ENCODE measurements at regions not wholly inside any gene's neighbourhood (a gene's known extent, or its start where the extent isn't known, plus 50 kb on each side); places are given as distances from the start of the nearest gene placed in this dataset.

DNA sequence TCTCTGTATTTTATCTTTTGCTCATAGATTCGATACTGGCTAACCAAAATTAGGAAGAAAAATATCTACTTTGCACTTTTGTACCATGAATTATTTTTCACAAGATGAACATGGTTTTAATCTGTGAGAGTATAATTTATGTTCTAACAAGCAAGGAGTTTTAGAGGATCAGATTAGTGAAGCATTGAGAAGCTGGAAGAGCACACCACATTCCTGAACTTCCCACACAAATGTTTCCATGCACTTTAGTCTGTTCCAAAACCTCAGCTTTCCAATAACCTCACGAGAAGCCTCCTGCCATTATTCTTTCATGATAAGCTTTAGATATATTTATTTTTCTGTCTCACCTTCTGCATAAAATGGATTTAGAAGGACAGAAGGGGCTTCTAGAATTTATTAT is 98.7 kb upstream of the MPDZ start (continued):
- TF ChIP-seq CTCF (conservative IDR thresholded peaks at IDR 0.05; ENCODE audit: low read depth in 2 of 2), result no peak
- TF ChIP-seq CREB1 (CRISPR knock-in tag; IDR thresholded peaks at IDR 0.05; ENCODE audit: low read depth), result no peak
- TF ChIP-seq ZNF331 (CRISPR knock-in tag; IDR thresholded peaks at IDR 0.05; ENCODE audit: low read depth), result no peak
- TF ChIP-seq, protein P1, sequence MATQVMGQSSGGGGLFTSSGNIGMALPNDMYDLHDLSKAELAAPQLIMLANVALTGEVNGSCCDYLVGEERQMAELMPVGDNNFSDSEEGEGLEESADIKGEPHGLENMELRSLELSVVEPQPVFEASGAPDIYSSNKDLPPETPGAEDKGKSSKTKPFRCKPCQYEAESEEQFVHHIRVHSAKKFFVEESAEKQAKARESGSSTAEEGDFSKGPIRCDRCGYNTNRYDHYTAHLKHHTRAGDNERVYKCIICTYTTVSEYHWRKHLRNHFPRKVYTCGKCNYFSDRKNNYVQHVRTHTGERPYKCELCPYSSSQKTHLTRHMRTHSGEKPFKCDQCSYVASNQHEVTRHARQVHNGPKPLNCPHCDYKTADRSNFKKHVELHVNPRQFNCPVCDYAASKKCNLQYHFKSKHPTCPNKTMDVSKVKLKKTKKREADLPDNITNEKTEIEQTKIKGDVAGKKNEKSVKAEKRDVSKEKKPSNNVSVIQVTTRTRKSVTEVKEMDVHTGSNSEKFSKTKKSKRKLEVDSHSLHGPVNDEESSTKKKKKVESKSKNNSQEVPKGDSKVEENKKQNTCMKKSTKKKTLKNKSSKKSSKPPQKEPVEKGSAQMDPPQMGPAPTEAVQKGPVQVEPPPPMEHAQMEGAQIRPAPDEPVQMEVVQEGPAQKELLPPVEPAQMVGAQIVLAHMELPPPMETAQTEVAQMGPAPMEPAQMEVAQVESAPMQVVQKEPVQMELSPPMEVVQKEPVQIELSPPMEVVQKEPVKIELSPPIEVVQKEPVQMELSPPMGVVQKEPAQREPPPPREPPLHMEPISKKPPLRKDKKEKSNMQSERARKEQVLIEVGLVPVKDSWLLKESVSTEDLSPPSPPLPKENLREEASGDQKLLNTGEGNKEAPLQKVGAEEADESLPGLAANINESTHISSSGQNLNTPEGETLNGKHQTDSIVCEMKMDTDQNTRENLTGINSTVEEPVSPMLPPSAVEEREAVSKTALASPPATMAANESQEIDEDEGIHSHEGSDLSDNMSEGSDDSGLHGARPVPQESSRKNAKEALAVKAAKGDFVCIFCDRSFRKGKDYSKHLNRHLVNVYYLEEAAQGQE (IDR thresholded peaks at IDR 0.05; ENCODE audit: unreplicated experiment), result no peak
- TF ChIP-seq NANOG (IDR thresholded peaks at IDR 0.05; ENCODE audit: borderline replicate concordance), result no peak
- no peak for TF ChIP-seq EZH2 (IDR thresholded peaks at IDR 0.05; ENCODE audit: low read depth, unreplicated experiment)

DNA sequence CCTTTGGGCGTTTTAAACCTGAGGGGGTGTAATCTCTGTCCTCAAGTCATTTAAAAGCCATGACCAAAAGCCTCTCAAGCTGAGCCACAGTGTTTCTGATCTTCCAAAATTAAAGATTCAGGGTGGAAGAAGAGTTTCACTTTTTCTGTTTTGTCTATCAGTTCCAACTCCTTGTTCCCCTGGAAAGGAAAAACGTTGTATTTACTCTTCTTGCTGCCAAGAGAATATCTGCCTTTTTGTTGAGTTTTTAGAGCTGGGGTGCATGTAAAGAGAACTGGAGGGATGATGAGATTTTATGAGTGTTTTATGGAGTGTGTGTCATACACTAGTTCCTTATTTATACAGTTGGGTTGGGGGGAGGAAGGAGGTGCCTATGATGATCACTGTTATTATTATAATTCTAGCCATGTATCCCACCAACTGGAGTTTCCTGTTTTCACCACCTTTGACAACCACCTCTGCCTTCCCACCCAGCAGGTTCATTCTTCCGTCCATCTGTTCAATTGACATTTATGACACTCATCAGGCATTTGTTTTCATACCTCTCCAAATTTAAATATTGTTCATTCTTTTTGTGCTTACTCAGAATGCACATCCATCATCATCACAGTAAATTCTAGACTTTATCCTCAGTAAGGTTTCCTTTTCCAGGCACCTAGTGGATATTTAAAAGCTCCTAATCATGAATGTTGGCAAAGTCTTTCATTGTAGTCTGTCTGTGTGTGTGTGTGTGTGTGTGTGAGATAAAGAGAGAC is 97.9 kb upstream of the MPDZ start:
- Histone ChIP-seq H3K4me1 (ENCODE audit: insufficient read depth) (no peaks in the 10 kb centered on the region), H3K27me3 (ENCODE audit: insufficient read depth) (no peaks in the 10 kb centered on the region), H2AFZ (no peak overlapping the region), H3K27ac (ENCODE audit: low read depth) (no peak overlapping the region), H4K20me1 (replicated peaks; ENCODE audit: insufficient read depth) (no peaks in the 10 kb centered on the region), H3K36me3 (ENCODE audit: insufficient read depth) (no peaks in the 10 kb centered on the region), H3K79me2 (replicated peaks; ENCODE audit: insufficient read depth) (no peaks in the 10 kb centered on the region), H3F3A (replicated peaks; ENCODE audit: low read depth) (no peaks in the 10 kb centered on the region), H3K9me2 (ENCODE audit: insufficient read depth) (peaks cover 4% of the 10 kb centered on the region; the same call in 1 of the 2 replicates), H3K4me2 (no peak overlapping the region), H3K4me3 (no peak overlapping the region)
- Mint-ChIP-seq H3K27me3 (ENCODE audit: insufficient read depth, low read depth, poor library complexity) (no peaks in the 10 kb centered on the region), H3K9me3 (no peaks in the 10 kb centered on the region), H3K27ac (no peak overlapping the region), H3K4me1 (no peaks in the 10 kb centered on the region), H3K36me3 (ENCODE audit: low read depth) (no peaks in the 10 kb centered on the region), H3K4me3 (no peak overlapping the region)
- no peak for DNase-seq (ENCODE audit: low spot score)
- ATAC-seq, result no peak
- no peak for TF ChIP-seq STAT1 (IDR thresholded peaks at IDR 0.05; ENCODE audit: unreplicated experiment)
- TF ChIP-seq NANOG (IDR thresholded peaks at IDR 0.05; ENCODE audit: borderline replicate concordance), result no peak
- TF ChIP-seq POLR2AphosphoS5 (IDR thresholded peaks at IDR 0.05; ENCODE audit: low read depth), result no peak
- TF ChIP-seq, protein P2, sequence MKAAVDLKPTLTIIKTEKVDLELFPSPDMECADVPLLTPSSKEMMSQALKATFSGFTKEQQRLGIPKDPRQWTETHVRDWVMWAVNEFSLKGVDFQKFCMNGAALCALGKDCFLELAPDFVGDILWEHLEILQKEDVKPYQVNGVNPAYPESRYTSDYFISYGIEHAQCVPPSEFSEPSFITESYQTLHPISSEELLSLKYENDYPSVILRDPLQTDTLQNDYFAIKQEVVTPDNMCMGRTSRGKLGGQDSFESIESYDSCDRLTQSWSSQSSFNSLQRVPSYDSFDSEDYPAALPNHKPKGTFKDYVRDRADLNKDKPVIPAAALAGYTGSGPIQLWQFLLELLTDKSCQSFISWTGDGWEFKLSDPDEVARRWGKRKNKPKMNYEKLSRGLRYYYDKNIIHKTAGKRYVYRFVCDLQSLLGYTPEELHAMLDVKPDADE (IDR thresholded peaks at IDR 0.05), result no peak
- TF ChIP-seq ZNF331 (CRISPR knock-in tag; IDR thresholded peaks at IDR 0.05; ENCODE audit: low read depth), result no peak
- TF ChIP-seq, protein P1 (IDR thresholded peaks at IDR 0.05; ENCODE audit: unreplicated experiment), result no peak
- TF ChIP-seq CREB1 (CRISPR knock-in tag; IDR thresholded peaks at IDR 0.05; ENCODE audit: low read depth), result no peak

Data from GM23338 (cell line).